Mucosa of descending colon (tissue), 3 donors: ENCODE measurements at regions not wholly inside any gene's neighbourhood (a gene's known extent, or its start where the extent isn't known, plus 50 kb on each side); places are given as distances from the start of the nearest gene placed in this dataset.

Source experiments
- ATAC-seq: fragments of 200-7000 bp; cut with Tn5 transposase; one replicate; pipeline ENCODE4 v1.9.1; 2020; ENCODE audit warnings: mild to moderate bottlenecking, moderate library complexity
- DNase-seq, 3 donors: peaks; one replicate each; pipeline ENCODE4 v3.0.0-alpha.2; 2020
- H3K36me3 ChIP-seq: fragments of 200-600 bp; one replicate; pipeline ENCODE4 v1.8.0; 2021; ENCODE audit warnings: low read depth, mild to moderate bottlenecking
- H3K4me1 ChIP-seq: fragments of 200-600 bp; one replicate; pipeline ENCODE4 v1.8.0; 2021; ENCODE audit warnings: low read depth, mild to moderate bottlenecking
- H3K4me3 ChIP-seq: fragments of 200-600 bp; one replicate; pipeline ENCODE4 v1.8.0; 2021; ENCODE audit warnings: mild to moderate bottlenecking
- H3K9me3 ChIP-seq: fragments of 200-600 bp; one replicate; pipeline ENCODE4 v1.8.0; 2021; ENCODE audit warnings: mild to moderate bottlenecking
- CTCF ChIP-seq: fragments of 200-600 bp; IDR thresholded peaks from one replicate; pipeline ENCODE4 v1.8.0; 2022; ENCODE audit warnings: antibody characterized with exemption, mild to moderate bottlenecking
- intact Hi-C, 2 donors: fragments of 100-400 bp; cut with DNase I in 1 of 2; cut with micrococcal nuclease in 1 of 2; formaldehyde crosslinking; loops; one replicate each; pipeline versions ENCODE4 v1.11.0 to v1.11.1; 2022; cut with DNase I, micrococcal nuclease
- donor health status: DM: no; HTN: no; CAD: no; lungs with moderate emphysema.
- donor health status: DM: no; HTN: no; CAD: no.
- donor health status: DM: no; HTN: yes; CAD: no.

GRCh38 chr19:27794494-27795042 is 1418.4 kb downstream of the UQCRFS1 start:
- no peak for ATAC-seq
- Histone ChIP-seq H3K4me3 (peak overlapping the region; percentile 66), H3K4me1 (peaks cover 9% of the 10 kb centered on the region), H3K9me3 (no peaks in the 10 kb centered on the region), H3K36me3 (no peaks in the 10 kb centered on the region)
- peak in 1 of 3 donors; percentile 61 for DNase-seq
- intact Hi-C loops = no loop called here
- TF ChIP-seq CTCF = no peak

- no peaks in the 10 kb centered on the region for H3K36me3 ChIP-seq
- DNase-seq (peak; percentile 94 to 97 (median 96)), ATAC-seq (peak; percentile 98)
- H3K4me1 ChIP-seq = peaks cover 9% of the 10 kb centered on the region
- H3K9me3 ChIP-seq = no peaks in the 10 kb centered on the region
- no peak for TF ChIP-seq CTCF
- peak overlapping the region; percentile 66 for H3K4me3 ChIP-seq
- intact Hi-C loops = no loop called here
Measured at GRCh38 chr19:27793644-27794493, 1419.1 kb downstream of the UQCRFS1 start.

- ATAC-seq (peak; percentile 91), DNase-seq (peak; percentile 84 to 87 (median 86))
- H3K9me3 ChIP-seq = no peaks in the 10 kb centered on the region
- H3K4me3 ChIP-seq = peak overlapping the region; percentile 66
- intact Hi-C loops = no loop called here
- no peak for TF ChIP-seq CTCF
- peaks cover 9% of the 10 kb centered on the region for H3K4me1 ChIP-seq
- H3K36me3 ChIP-seq = no peaks in the 10 kb centered on the region
Measured at GRCh38 chr19:27793128-27793643, 1419.8 kb downstream of the UQCRFS1 start.

GRCh38 chr19:27792576-27793127 is 1420.3 kb downstream of the UQCRFS1 start:
- peaks cover 9% of the 10 kb centered on the region for H3K4me1 ChIP-seq
- H3K4me3 ChIP-seq = peak overlapping the region; percentile 66
- intact Hi-C loops = no loop called here
- no peaks in the 10 kb centered on the region for H3K9me3 ChIP-seq
- H3K36me3 ChIP-seq = no peaks in the 10 kb centered on the region
- ATAC-seq (no peak), DNase-seq (no peak)
- no peak for TF ChIP-seq CTCF

GRCh38 chr19:27780367-27781075 is 1432.4 kb downstream of the UQCRFS1 start:
- Histone ChIP-seq H3K4me1 (no peaks in the 10 kb centered on the region), H3K9me3 (peaks cover 16% of the 10 kb centered on the region), H3K36me3 (no peaks in the 10 kb centered on the region), H3K4me3 (no peak overlapping the region)
- TF ChIP-seq CTCF = no peak
- ATAC-seq = no peak
- intact Hi-C loops = no loop called here
- DNase-seq = no peak
